ENCODE measurements at regions not wholly inside any gene's neighbourhood (a gene's known extent, or its start where the extent isn't known, plus 50 kb on each side); places are given as distances from the start of the nearest gene placed in this dataset.

- no peak for TF ChIP-seq CTCF (conservative IDR thresholded peaks at IDR 0.05; ENCODE audit: low read depth, low read length)
- TF ChIP-seq EZH2 (IDR thresholded peaks at IDR 0.05; ENCODE audit: borderline replicate concordance, low read depth, low read length, poor library complexity, severe bottlenecking), result no peak
- BruUV-seq (replicated peaks), result no TSS peak
- Histone ChIP-seq H3K9me3 (ENCODE audit: low read depth, low read length, poor library complexity, severe bottlenecking) (peaks cover 3% of the 10 kb centered on the region), H3K4me1 (ENCODE audit: insufficient read depth, low read length, poor library complexity, severe bottlenecking) (no peaks in the 10 kb centered on the region), H3K27ac (ENCODE audit: low read depth, low read length, poor library complexity, severe bottlenecking) (no peak overlapping the region), H3K27me3 (replicated peaks; ENCODE audit: insufficient read depth, low read depth, low read length, poor library complexity) (no peaks in the 10 kb centered on the region), H3K4me3 (ENCODE audit: low read depth, low read length, poor library complexity, severe bottlenecking) (no peak overlapping the region), H3K36me3 (ENCODE audit: insufficient read depth, low read length, poor library complexity, severe bottlenecking) (no peaks in the 10 kb centered on the region)
- DNase-seq (ENCODE audit: low spot score), result no peak
- POLR2A ChIA-PET (ENCODE audit: low non-redundant PET), result no interaction called here
- CTCF ChIA-PET, result no interaction called here
- intact Hi-C loops (cut with micrococcal nuclease; ENCODE audit: unreplicated experiment), result no loop called here
Measured at GRCh38 chr12:59252731-59253130, 332.4 kb upstream of the LRIG3 start.

- intact Hi-C loops (cut with micrococcal nuclease; ENCODE audit: unreplicated experiment), result no loop called here
- peaks cover 3% of the 10 kb centered on the region for H3K9me3 ChIP-seq (ENCODE audit: low read depth, low read length, poor library complexity, severe bottlenecking)
- no peaks in the 10 kb centered on the region for H3K4me1 ChIP-seq (ENCODE audit: insufficient read depth, low read length, poor library complexity, severe bottlenecking)
- H3K27me3 ChIP-seq (replicated peaks; ENCODE audit: insufficient read depth, low read depth, low read length, poor library complexity), result no peaks in the 10 kb centered on the region
- CTCF ChIA-PET, result no interaction called here
- H3K36me3 ChIP-seq (ENCODE audit: insufficient read depth, low read length, poor library complexity, severe bottlenecking), result no peaks in the 10 kb centered on the region
- no peak for DNase-seq (ENCODE audit: low spot score)
- H3K4me3 ChIP-seq (ENCODE audit: low read depth, low read length, poor library complexity, severe bottlenecking), result no peak overlapping the region
- no peak overlapping the region for H3K27ac ChIP-seq (ENCODE audit: low read depth, low read length, poor library complexity, severe bottlenecking)
- POLR2A ChIA-PET (ENCODE audit: low non-redundant PET), result no interaction called here
- BruUV-seq (replicated peaks), result no TSS peak
- TF ChIP-seq CTCF (conservative IDR thresholded peaks at IDR 0.05; ENCODE audit: low read depth, low read length) (no peak), EZH2 (IDR thresholded peaks at IDR 0.05; ENCODE audit: borderline replicate concordance, low read depth, low read length, poor library complexity, severe bottlenecking) (no peak)
Measured at GRCh38 chr12:59250766-59251165, 330.5 kb upstream of the LRIG3 start.

GRCh38 chr12:59240048-59240447 is 319.7 kb upstream of the LRIG3 start:
- Histone ChIP-seq H3K9me3 (ENCODE audit: low read depth, low read length, poor library complexity, severe bottlenecking) (no peaks in the 10 kb centered on the region), H3K27ac (ENCODE audit: low read depth, low read length, poor library complexity, severe bottlenecking) (no peak overlapping the region), H3K36me3 (ENCODE audit: insufficient read depth, low read length, poor library complexity, severe bottlenecking) (no peaks in the 10 kb centered on the region), H3K4me1 (ENCODE audit: insufficient read depth, low read length, poor library complexity, severe bottlenecking) (no peaks in the 10 kb centered on the region), H3K4me3 (ENCODE audit: low read depth, low read length, poor library complexity, severe bottlenecking) (no peak overlapping the region), H3K27me3 (replicated peaks; ENCODE audit: insufficient read depth, low read depth, low read length, poor library complexity) (no peaks in the 10 kb centered on the region)
- CTCF ChIA-PET, result no interaction called here
- POLR2A ChIA-PET (ENCODE audit: low non-redundant PET), result no interaction called here
- no TSS peak for BruUV-seq (replicated peaks)
- TF ChIP-seq CTCF (conservative IDR thresholded peaks at IDR 0.05; ENCODE audit: low read depth, low read length) (no peak), EZH2 (IDR thresholded peaks at IDR 0.05; ENCODE audit: borderline replicate concordance, low read depth, low read length, poor library complexity, severe bottlenecking) (no peak)
- intact Hi-C loops (cut with micrococcal nuclease; ENCODE audit: unreplicated experiment), result no loop called here
- DNase-seq (ENCODE audit: low spot score), result no peak
